ENCODE measurements at regions not wholly inside any gene's neighbourhood (a gene's known extent, or its start where the extent isn't known, plus 50 kb on each side); places are given as distances from the start of the nearest gene placed in this dataset.

GRCh38 chr13:84606616-84607015, 724.3 kb upstream of the SLITRK1 start:
- DNase-seq (ENCODE audit: low read depth, low spot score) (no peak), ATAC-seq (no peak), FAIRE-seq (no peak)
- Histone ChIP-seq H2AFZ (ENCODE audit: control insufficient read depth, low read depth, low read length) (no peak overlapping the region), H3K4me1 (ENCODE audit: control insufficient read depth, insufficient read depth, low read length) (no peaks in the 10 kb centered on the region), H3K4me3 (no peak overlapping the region), H3K27me3 (replicated peaks in 1 of 2; ENCODE audit: control insufficient read depth in 2 of 2, insufficient read depth in 2 of 2, low read length in 1 of 2) (no peaks in the 10 kb centered on the region), H3K4me2 (ENCODE audit: control insufficient read depth, insufficient read depth) (no peak overlapping the region), H3K79me2 (ENCODE audit: control insufficient read depth, insufficient read depth, low read length) (no peaks in the 10 kb centered on the region), H3K9me3 (replicated peaks; ENCODE audit: control insufficient read depth, insufficient read depth, low read length) (no peaks in the 10 kb centered on the region), H3K36me3 (ENCODE audit: control insufficient read depth in 2 of 2, insufficient read depth in 2 of 2, low read length in 1 of 2) (no peaks in the 10 kb centered on the region), H3K9ac (ENCODE audit: control insufficient read depth, insufficient read depth, low read length) (no peak overlapping the region), H3K27ac (ENCODE audit: control insufficient read depth, insufficient read depth) (no peak overlapping the region), H4K20me1 (ENCODE audit: control insufficient read depth, insufficient read depth) (no peaks in the 10 kb centered on the region)
- ChIA-PET CTCF (interaction anchor here (1.1 to 1.4 kb wide), 2 partner anchors 10 kb away, joined by 3 to 4 read pairs; no protein-coding TSS in a partner anchor), RAD21 (ENCODE audit: unreplicated experiment) (interaction anchor here (1.4 kb wide), 1 partner anchor 471 kb away, joined by 3 read pairs; no protein-coding TSS in a partner anchor), SMC1A (ENCODE audit: uncharacterized antibody, unreplicated experiment) (interaction anchor here (1.0 to 1.9 kb wide), 3 partner anchors 9 to 129 kb away, joined by 3 to 6 read pairs (median 4); no protein-coding TSS in a partner anchor), POLR2A (no interaction called here)
- in situ Hi-C loops (cut with MboI) (no loop called here), intact Hi-C loops (cut with micrococcal nuclease; ENCODE audit: unreplicated experiment) (no loop called here)
- BruUV-seq (replicated peaks): no TSS peak
- TF ChIP-seq ZNF384 (IDR thresholded peaks at IDR 0.05; ENCODE audit: borderline replicate concordance, low read depth, low read length) (no peak), RCOR1 (conservative IDR thresholded peaks at IDR 0.05; ENCODE audit: low read depth, low read length) (no peak), LARP7 (IDR thresholded peaks at IDR 0.05) (no peak), ZBTB40 (IDR thresholded peaks at IDR 0.05; ENCODE audit: borderline replicate concordance) (no peak), MXI1 (IDR thresholded peaks at IDR 0.05; ENCODE audit: low read depth, low read length) (no peak), TCF3 (IDR thresholded peaks at IDR 0.05; ENCODE audit: borderline replicate concordance, insufficient read depth, low read depth, low read length) (no peak), NR2C2 (IDR thresholded peaks at IDR 0.05; ENCODE audit: borderline replicate concordance, control insufficient read depth, insufficient read length, low read depth) (no peak), BMI1 (IDR thresholded peaks at IDR 0.05; ENCODE audit: borderline replicate concordance) (no peak), NFXL1 (IDR thresholded peaks at IDR 0.05; ENCODE audit: borderline replicate concordance) (no peak), SKIL (IDR thresholded peaks at IDR 0.05; ENCODE audit: low read depth, poor library complexity, severe bottlenecking) (no peak), FOS (IDR thresholded peaks at IDR 0.05; ENCODE audit: borderline replicate concordance, extremely low read depth, insufficient read length) (no peak), ZZZ3 (IDR thresholded peaks at IDR 0.05; ENCODE audit: control insufficient read depth, insufficient read length, low read depth) (no peak), HSF1 (IDR thresholded peaks at IDR 0.05; ENCODE audit: low read depth, low read length) (no peak)
- TF ChIP-seq, protein P1, sequence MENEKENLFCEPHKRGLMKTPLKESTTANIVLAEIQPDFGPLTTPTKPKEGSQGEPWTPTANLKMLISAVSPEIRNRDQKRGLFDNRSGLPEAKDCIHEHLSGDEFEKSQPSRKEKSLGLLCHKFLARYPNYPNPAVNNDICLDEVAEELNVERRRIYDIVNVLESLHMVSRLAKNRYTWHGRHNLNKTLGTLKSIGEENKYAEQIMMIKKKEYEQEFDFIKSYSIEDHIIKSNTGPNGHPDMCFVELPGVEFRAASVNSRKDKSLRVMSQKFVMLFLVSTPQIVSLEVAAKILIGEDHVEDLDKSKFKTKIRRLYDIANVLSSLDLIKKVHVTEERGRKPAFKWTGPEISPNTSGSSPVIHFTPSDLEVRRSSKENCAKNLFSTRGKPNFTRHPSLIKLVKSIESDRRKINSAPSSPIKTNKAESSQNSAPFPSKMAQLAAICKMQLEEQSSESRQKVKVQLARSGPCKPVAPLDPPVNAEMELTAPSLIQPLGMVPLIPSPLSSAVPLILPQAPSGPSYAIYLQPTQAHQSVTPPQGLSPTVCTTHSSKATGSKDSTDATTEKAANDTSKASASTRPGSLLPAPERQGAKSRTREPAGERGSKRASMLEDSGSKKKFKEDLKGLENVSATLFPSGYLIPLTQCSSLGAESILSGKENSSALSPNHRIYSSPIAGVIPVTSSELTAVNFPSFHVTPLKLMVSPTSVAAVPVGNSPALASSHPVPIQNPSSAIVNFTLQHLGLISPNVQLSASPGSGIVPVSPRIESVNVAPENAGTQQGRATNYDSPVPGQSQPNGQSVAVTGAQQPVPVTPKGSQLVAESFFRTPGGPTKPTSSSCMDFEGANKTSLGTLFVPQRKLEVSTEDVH (IDR thresholded peaks at IDR 0.05; ENCODE audit: low read depth, partially characterized antibody): no peak
